ENCODE measurements at regions not wholly inside any gene's neighbourhood (a gene's known extent, or its start where the extent isn't known, plus 50 kb on each side); places are given as distances from the start of the nearest gene placed in this dataset.
"Not testable (repeated sequence)": the region's sequence is repeated elsewhere in the genome, so short reads cannot be mapped to it uniquely, and the experiment has no call there.

DNA sequence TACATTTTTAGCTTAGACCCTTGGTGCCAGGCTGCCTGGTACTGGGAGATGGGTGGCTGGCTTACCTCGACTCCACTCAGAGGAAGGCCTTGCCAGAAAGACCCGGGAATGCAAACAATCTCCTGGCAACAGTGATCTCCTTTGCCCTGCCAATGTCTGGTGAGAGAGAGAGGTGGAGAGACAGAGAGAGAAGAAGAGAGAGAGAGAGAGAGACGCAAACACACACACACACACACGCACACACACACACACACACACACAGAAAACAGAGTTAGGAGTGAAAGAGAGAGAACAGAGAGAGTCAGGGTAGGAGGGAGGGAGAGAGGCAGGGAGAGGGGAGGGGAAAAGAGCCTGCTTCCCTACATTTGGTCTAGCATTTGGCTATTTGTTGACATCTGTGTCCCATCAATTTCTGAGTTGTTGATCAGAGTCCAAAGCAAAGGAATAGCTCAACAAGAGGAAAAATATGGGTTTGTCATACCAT lies 181.6 kb upstream of the MAP1B start:
- Histone ChIP-seq H3K27me3 (replicated peaks; ENCODE audit: control insufficient read depth, insufficient read depth, low read length) (no peaks in the 10 kb centered on the region), H3K36me3 (ENCODE audit: control insufficient read depth, insufficient read depth, low read length) (no peaks in the 10 kb centered on the region), H3K4me3 (replicated peaks; ENCODE audit: low read depth, low read length) (no peak overlapping the region)
- TF ChIP-seq, protein P1, sequence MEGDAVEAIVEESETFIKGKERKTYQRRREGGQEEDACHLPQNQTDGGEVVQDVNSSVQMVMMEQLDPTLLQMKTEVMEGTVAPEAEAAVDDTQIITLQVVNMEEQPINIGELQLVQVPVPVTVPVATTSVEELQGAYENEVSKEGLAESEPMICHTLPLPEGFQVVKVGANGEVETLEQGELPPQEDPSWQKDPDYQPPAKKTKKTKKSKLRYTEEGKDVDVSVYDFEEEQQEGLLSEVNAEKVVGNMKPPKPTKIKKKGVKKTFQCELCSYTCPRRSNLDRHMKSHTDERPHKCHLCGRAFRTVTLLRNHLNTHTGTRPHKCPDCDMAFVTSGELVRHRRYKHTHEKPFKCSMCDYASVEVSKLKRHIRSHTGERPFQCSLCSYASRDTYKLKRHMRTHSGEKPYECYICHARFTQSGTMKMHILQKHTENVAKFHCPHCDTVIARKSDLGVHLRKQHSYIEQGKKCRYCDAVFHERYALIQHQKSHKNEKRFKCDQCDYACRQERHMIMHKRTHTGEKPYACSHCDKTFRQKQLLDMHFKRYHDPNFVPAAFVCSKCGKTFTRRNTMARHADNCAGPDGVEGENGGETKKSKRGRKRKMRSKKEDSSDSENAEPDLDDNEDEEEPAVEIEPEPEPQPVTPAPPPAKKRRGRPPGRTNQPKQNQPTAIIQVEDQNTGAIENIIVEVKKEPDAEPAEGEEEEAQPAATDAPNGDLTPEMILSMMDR (IDR thresholded peaks at IDR 0.05; ENCODE audit: insufficient read depth, low read length, poor library complexity, severe bottlenecking) = no peak
- no peak for DNase-seq (ENCODE audit: extremely low read depth, insufficient read length)

DNA sequence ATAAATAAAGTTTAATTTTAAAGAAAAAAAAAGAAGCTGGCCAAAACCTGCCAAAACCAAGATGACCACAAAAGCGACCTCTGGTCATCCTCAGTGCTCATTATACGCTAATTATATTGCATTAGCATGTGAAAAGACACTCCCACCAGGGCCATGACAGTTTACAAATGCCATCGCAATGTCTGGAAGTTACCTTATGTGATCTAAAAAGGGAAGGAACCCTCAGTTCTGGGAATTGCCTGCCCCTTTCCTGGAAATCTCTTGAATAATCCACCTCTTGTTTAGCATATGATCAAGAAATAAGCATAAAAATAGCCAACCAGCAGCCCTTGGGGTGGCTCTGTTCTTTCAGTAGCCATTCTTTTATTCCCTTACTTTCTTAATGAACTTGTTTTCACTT lies 178.3 kb upstream of the MAP1B start:
- TF ChIP-seq, protein P1 (IDR thresholded peaks at IDR 0.05; ENCODE audit: insufficient read depth, low read length, poor library complexity, severe bottlenecking) = no peak
- no peak overlapping the region for H3K4me3 ChIP-seq (replicated peaks; ENCODE audit: low read depth, low read length)
- no peaks in the 10 kb centered on the region for H3K36me3 ChIP-seq (ENCODE audit: control insufficient read depth, insufficient read depth, low read length)
- DNase-seq (ENCODE audit: extremely low read depth, insufficient read length) = no peak
- no peaks in the 10 kb centered on the region for H3K27me3 ChIP-seq (replicated peaks; ENCODE audit: control insufficient read depth, insufficient read depth, low read length)

DNA sequence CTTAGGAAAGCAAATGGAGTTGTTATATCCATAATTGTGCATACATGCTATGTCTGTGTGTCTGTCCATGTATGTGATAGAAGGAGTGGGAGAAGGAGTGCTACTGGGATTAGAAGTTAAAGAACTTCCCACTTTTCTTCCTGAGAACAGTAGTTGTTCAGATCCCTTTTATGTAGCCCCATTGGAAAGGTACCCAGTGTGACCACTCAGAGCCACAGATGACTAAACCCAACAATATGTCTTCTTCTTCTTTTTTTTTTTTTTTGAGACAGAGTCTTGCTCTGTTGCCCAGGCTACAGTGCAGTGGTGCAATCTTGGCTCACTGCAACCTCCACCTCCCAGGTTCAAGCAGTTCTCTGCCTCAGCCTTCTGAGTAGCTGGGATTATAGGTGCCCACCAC lies 176.7 kb upstream of the MAP1B start:
- H3K4me3 ChIP-seq (replicated peaks; ENCODE audit: low read depth, low read length); DNase-seq (ENCODE audit: extremely low read depth, insufficient read length); H3K27me3 ChIP-seq (replicated peaks; ENCODE audit: control insufficient read depth, insufficient read depth, low read length); H3K36me3 ChIP-seq (ENCODE audit: control insufficient read depth, insufficient read depth, low read length): not testable (repeated sequence)

DNA sequence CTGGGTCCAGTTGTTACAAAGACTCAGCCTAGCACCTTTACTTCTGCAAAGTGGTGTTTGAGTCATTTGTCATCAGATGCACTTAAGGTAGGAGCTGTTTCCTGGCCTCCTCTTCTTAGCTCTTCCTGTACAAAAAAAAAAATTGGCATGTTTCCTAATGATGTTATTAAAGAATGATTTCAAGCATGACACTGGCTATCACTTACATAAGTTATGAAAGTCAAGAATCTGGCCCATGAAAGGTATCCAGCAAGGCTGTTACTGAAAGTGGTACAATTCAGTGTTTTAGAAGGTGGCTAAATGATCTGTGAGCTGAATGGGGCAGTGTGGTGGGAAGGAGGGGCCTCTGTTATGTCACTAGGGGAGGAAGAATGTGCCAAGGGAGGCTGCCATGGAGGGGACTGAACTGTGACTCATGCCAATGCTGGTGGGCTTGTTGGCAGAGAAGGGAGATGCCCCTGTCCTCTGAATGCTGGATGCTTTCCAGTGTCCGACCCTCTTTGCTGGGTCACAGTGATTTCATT lies 175.1 kb upstream of the MAP1B start:
- Histone ChIP-seq H3K4me3 (replicated peaks; ENCODE audit: low read depth, low read length) (no peak overlapping the region), H3K27me3 (replicated peaks; ENCODE audit: control insufficient read depth, insufficient read depth, low read length) (peaks cover 3% of the 10 kb centered on the region; the same call in 1 of the 2 replicates), H3K36me3 (ENCODE audit: control insufficient read depth, insufficient read depth, low read length) (no peaks in the 10 kb centered on the region)
- TF ChIP-seq, protein P1 (IDR thresholded peaks at IDR 0.05; ENCODE audit: insufficient read depth, low read length, poor library complexity, severe bottlenecking) = no peak
- no peak for DNase-seq (ENCODE audit: extremely low read depth, insufficient read length)

DNA sequence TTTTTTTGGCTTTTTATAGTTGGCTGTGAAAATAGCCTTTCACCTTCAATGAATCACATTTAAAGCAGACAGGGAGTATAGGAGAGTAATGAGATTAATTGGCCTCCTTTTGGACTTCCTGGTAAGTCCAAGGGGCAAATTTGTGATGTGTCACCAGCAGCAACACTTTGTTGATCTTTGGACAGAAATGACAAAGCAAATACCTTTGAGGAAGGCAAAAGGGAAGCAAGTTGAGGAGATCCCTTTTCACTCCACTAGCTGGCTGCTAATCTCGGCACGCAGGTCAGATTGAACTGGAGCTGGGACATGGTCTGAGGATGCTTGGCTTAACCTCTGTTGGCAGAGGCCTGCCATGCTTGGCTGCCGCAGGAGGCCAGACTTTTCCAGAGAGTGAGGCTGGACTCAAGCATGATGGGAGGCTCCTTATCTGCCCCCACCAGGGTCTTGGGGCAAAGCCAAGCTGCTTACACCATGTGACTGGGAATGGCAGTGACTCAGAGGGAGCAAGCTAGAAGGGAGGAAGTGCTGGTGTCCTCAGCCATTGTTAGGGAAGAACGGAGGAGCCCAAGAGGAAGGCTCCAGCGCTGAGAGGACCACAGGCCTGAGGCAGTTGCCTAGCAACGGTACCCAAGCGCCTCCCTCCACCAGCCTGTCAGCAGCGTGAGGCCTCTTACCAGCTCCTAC lies 174.5 kb upstream of the MAP1B start:
- no peak for DNase-seq (ENCODE audit: extremely low read depth, insufficient read length)
- Histone ChIP-seq H3K4me3 (replicated peaks; ENCODE audit: low read depth, low read length) (no peak overlapping the region), H3K36me3 (ENCODE audit: control insufficient read depth, insufficient read depth, low read length) (no peaks in the 10 kb centered on the region), H3K27me3 (replicated peaks; ENCODE audit: control insufficient read depth, insufficient read depth, low read length) (peaks cover 3% of the 10 kb centered on the region; the same call in 1 of the 2 replicates)
- TF ChIP-seq, protein P1 (IDR thresholded peaks at IDR 0.05; ENCODE audit: insufficient read depth, low read length, poor library complexity, severe bottlenecking) = no peak

DNA sequence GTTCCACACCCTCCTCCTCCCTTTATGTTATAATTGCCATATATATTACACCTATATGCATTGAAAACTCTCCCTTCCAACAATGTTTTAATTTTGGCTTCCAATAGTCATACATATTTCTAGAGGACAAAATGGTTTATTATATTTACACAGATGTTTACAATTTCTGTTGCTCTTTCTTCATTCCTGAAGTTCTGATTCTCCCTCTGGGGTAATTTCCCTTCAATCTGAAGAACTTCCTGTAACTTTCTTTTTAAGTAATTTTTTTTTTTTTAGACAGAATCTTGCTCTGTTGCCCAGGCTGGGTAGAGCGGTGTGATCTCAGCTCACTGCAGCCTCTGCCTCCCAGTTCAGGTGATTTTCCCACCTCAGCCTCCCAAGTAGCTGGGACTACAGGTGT lies 173.0 kb upstream of the MAP1B start:
- Histone ChIP-seq H3K4me3 (replicated peaks; ENCODE audit: low read depth, low read length) (no peak overlapping the region), H3K27me3 (replicated peaks; ENCODE audit: control insufficient read depth, insufficient read depth, low read length) (peaks cover 3% of the 10 kb centered on the region; the same call in 1 of the 2 replicates), H3K36me3 (ENCODE audit: control insufficient read depth, insufficient read depth, low read length) (no peaks in the 10 kb centered on the region)
- TF ChIP-seq, protein P1 (IDR thresholded peaks at IDR 0.05; ENCODE audit: insufficient read depth, low read length, poor library complexity, severe bottlenecking) = no peak
- DNase-seq (ENCODE audit: extremely low read depth, insufficient read length) = no peak

Measured in GM06990 (cell line).